ENCODE measurements at regions not wholly inside any gene's neighbourhood (a gene's known extent, or its start where the extent isn't known, plus 50 kb on each side); places are given as distances from the start of the nearest gene placed in this dataset.
"Not testable (repeated sequence)": the region's sequence is repeated elsewhere in the genome, so short reads cannot be mapped to it uniquely, and the experiment has no call there.

DNA sequence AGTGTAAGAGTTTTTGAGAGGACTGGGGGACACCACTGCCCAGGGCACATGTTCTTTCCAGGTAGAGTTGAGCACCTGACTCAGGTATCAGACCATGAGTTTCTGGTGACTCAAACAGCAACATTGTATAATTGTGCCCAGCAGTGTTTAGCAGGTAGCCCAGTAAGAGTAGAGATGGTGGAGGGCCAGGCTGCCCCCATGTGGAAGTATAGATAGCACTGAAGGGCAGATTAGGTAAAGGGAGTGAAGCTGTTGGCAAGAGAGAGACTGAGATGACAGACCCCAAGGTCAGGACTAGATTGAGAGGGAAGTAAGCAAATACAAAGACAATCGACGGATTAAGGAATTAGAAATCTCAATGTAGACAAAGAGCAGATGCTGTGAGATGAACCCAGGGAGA, 74.6 kb downstream of the TRIM42 start:
- DNase-seq = no peak

DNA sequence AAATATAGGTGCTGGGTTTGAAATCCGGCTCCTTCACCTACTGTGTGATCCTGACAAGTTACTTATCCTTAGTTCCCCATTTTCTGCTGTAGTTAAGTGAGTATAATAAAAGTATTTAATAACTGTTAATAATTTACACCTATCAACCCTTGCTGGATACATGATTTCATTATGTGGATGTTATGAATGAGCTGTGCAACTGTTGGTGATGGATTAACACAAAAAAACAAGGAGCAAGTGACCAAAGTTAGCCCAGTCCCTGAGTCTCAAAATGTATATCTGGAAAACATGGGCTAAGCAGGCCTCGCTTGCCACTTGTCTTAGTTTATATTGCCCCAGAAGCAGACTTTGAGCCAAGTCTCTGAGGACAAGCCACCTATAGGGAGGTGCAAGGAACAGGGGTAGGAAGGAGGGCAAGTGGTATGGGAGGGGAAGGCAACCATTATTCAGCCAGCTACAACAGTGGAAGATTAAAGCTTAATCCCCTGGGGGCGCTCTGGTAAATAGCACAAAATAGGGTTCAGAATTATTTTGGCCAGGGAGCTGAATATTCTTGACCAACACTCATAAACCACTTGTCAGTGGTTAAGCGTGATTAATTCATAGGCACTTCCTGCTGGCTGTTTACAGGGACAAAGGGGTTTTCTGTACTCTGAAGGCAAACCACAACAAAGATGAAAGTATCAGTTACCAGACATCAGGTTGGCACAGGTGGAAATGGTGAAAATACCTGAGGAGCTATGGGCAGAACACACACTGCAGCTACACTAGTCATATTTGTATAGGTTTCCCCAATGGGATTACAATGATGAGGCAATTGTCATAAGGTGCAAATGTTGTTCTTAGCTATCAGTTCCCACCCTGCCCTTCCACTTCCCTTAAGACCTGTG, 76.2 kb downstream of the TRIM42 start:
- DNase-seq = no peak

DNA sequence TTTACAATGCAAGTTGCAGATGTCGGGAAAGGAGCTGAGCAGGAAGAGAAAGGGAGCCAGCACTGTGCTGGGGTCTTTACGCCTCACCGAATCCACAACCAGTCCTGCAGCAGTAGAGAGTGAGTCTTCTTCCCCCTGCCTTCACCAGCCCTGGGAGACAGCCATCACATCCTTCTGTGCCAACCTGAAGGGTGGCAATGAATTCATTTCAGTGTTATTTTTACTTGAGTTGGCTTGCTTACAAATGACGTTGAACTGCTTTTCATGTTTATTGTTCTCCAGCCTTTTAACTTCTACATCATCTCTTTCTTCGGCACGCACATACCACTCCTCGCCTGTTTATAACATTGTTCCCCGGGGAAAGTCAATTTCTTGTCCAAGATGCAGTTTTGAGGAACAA, 77.1 kb downstream of the TRIM42 start:
- DNase-seq = no peak

DNA sequence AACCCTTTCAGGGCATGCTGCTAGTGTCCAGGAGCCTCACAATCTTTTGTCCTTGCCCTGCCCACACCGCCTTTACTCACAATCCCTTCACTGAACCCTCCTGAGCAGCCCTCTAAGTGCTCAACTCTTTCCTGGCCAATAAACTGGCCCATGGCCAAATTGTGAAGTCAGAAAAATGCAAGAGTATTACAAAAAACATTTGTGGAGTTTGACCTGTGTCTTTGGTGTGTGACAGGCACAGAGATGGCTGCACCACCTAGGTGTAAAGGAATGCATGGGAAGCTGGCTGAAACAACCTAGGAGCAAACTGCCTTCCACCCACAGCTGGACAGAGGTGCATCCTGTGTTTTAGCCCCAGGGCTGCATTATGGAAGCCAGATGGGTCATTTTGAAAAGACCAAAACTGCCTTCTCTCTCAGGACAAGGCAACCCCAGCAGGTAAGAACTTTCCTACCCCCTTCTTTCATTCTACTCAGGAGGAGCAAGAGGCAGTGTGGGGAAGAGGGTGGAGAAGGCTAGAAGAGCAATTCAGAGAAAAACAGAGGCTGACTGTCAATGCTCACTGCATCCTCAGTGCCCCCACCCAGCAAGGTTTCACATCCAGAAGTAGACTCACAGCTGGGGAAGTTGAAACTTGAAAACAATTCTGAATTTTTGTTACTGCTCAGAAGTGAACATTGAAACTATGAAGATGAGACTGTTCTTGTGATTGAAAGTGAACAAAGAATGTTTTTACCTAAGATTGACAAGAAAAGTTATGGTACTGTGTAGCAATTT, 78.6 kb downstream of the TRIM42 start:
- no peak for DNase-seq

DNA sequence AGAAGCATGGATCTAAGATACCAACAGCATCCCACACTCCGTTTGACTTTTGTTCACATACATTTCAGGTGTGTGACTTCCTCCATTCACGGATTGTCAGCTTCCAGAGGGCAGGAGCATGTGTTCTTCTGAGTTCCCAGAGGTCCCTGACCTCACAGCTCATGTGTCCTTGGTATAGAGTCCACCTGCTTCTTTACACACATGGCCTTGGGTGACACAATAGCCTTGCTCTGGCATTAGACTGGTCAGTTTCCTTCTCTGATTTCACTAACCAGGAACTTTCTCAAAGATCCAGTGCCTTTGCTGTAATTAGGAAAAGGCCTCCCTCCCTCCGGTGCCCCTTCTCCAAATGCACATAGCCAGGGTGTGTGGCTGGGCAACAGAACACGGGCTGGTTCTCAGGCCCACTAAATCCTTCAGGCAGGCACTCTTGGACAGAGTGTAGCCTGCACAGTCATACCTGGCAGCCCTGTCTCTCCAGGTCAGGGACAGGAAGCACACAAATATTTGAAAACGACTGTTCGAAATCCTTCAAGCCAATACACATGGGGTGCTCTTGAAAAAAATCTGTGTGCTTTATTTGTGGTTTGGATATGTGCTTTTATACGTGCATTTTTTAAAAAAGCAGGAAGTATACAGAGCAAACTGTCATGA, 81.1 kb downstream of the TRIM42 start:
- no peak for DNase-seq

DNA sequence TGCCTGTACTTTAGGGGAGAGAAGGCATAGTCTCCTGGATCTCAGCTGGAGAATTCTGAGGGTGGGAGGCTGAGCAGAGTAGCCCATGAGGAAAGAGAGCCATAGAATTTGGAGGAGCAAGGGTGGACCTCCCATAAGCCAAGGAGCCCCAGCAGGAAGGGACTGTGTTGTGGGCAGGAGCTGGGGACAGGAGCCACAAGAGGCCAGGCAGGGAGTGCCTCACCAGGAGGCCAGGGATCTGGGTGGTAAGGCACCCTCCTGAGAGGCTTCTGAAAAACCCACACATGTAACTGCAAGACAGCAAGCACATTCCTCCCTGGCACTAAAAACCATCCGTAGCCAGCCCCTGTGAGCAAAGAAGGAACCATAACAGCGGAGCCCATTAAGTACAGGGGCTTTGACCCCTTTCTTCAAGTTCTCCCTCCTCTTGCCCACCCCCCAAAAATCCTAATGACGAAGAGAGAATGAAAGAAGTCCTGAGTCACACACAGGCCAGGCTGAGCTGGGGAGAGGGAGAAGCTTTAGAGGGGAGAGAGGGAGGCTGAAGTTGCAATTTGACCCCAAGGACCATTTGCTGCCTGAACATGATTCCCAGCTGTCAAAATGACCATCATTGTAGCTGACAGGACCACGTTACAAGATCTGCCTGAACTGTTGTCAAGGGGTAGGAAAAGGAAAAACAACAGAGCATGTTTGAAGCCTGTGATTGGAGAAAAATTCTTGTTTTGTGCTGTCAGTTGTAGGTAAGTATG, 82.6 kb downstream of the TRIM42 start:
- DNase-seq = no peak

DNA sequence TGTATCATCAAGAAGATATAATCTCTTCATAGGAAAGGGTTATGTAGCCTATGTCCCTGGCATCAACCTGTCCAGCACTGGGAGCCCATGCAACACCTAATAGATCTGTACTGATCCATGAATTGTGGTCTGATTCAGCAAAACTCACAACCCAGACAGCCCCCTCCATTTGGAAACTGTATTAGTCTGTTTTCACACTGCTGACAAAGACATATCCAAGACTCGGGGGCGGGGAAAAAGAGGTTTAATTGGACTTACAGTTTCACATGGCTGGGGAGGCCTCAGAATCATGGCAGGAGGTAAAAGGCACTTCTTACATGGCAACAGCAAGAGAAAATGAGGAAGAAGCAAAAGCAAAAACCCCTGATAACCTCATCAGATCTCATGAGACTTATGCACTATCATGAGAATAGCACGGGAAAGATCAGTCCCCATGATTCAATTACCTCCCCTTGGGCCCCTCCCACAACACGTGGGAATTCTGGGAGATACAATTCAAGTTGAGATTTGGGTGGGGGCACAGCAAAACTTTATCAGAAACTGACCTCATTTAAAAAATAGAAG, 83.3 kb downstream of the TRIM42 start:
- DNase-seq = no peak

DNA sequence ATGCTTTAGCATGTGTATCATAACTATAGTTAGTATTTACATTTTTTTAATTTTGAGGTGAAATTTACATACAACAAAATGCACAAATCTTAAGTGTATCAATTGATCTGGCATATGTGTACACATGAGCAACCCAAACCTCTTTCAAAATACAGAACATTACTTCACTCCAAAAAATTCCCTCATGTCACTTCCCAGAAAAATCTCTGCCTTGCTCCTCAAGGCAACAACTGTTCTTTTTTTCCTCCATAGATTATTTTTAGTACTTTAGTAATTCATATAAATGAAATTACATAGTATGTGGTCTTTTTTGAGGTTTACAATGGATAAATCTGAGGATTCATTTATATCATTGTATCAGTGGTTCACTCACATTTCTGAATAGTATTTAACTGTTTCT, 84.9 kb downstream of the TRIM42 start:
- no peak for DNase-seq

DNA sequence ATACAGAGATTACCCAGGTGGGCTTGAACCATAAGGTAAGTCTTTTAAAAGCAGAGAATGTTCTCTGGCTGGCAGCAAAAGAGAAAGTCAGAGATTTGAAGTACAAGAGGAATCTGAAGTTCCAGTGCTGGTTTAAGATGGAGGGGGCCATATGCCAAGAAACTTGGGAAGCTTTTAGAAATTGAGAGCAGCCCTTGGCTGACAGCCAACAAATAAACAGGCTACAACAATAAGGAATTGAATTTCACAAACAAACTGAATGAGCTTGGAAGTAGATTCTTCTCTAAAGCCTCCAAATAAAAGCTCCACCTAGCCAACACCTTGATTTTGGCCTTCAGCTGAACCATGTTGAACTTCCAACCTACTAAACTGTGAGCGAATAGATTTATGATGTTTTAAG, 85.7 kb downstream of the TRIM42 start:
- no peak for DNase-seq

DNA sequence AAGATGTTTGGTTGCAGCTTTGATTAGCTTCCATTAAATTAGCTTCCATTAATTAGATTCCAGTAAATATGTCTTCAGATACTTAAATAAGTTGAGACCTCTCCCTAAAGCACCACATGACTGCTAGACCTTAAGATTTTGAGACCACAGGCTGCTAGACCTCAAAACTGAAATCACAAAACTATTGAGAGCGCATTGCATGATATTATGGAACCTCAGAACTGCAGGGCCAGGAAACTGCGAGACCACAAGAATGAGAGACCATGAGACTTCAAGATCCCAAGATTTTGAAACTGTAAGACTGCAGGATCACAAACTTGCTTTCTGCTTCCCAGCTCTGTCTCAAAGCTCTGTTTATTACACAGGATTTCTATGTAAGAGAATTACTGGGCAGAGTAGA, 87.4 kb downstream of the TRIM42 start:
- DNase-seq = no peak

DNA sequence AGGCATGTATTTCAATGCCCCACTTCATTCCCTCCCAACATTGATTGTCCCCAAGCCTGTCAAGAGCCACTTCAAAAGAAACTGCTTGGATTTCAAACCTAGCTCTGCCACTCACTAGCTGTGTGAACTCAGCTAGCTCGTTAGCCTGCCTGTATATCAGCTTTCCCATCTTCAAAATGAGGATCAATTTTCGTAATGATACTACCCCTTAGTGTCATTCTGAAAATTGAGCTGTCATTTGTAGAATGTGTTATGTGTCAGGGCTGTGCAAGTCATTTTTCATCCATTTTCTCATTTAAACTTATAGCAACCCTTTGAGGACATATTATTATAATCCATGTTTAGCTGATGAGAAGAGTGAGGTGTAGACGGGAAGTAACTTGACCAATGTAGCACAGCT, 88.6 kb downstream of the TRIM42 start:
- DNase-seq = no peak

DNA sequence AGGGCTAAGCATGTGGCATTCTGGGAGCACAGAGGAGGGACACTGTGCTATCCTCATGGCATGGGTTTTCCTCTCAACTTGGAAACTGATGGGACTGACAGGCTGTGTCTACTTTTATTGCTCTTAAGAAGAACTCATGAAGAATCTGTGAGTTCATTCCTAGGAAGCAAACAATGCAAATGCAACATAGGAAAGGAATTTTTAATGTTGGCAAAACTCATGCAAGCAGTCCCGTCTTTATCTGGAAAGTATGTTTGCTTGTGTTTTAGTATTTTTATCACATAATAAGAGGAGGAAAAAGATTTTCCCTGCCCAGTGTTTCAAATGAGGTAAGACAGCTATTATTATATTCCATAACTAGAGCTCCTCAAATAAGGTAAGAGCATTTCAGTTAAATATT, 89.7 kb downstream of the TRIM42 start:
- no peak for DNase-seq

DNA sequence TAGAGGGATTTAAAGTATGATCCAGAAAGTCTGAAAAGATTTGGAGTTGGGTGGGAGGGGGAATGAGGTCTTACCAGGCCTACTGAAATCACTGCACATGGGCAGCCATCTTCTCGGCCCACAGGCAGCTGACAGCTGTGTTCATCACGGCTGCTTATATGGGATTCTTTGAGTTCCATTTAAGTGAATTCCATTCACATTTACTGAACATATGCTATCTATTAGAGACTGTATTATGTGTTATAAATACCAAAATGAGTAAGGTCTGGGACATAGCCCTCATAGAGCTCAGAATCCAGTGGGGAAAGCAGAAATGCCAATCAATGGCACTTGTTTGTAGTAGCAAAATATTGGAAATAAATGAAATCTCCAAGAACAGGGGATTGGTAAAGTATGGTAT, 91.1 kb downstream of the TRIM42 start:
- DNase-seq = no peak

DNA sequence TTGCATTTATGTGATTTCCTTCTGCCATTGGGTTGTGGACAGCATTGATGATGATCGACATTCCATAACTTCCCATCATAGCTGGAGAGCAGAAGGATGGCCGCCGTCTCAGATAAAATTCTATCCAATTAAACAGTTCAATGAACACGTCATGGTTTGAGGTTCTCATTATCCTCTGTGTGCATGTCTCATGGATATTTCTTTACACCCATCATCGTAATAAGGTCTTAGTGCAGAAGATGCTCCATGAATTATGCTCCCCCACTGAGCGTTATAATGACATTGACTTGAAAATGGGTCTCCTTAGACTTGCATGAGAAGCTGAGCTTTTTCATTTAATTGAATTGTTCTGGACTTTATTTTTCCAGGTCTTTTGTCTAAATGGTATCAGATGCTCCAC, 92.1 kb downstream of the TRIM42 start:
- no peak for DNase-seq

DNA sequence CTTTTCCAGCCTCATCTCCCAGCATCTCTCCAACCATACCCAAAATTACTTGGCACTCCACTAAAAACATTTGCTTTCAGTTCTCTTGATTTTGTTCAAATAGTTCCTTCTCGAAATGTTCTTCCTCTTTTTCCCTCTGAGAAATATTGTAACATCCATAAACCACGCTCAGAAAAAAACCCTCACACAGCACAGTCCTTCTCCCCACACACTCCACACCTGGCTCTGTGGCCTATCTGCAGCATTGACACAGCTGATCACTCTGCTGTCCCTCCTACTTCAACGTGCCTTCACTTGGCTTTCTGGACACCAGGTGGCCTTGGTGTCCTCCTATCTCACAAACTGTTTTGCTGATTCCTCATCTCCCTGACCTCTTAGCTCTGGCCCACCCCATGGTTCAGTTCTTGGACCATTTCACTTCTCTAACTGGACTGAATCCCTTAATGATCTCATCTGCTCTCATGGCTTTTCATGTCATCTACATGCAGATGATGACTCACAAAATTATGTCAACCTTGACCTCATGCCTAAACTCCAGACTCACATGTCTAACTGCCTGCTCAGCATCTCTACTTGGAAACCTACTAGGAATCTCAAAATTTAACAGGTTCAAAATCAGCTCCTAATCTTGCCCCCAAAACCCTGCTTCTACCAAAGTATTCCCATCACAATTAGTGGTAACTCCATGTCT, 93.3 kb downstream of the TRIM42 start:
- no peak for DNase-seq

DNA sequence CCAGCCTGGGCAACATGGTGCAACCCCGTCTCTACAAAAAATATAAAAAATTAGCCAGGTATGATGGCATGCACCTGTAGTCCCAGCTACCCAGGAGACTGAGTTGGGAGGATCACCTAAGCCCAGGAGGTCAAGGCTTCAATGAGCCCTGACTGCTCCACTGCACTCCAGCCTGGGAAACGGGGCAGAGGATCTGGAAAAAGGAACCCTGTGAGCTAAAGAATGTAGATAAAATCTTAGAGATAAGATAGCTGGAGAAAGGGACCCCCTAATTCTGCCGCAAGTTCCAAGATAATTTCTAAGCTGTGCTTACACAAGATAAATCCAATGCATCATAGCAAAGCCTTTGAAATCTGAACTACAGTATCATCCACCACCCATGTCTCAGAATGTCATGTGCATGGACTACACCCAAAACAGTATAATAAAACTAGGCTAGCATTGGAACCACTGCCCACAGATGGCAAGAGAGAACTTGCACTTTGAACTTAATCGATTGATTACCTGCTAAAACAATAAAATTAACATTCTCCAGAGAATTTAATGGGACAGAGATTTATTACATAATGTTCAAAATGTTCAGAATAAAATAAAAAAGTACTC, 99.9 kb downstream of the TRIM42 start:
- DNase-seq = no peak

DNA sequence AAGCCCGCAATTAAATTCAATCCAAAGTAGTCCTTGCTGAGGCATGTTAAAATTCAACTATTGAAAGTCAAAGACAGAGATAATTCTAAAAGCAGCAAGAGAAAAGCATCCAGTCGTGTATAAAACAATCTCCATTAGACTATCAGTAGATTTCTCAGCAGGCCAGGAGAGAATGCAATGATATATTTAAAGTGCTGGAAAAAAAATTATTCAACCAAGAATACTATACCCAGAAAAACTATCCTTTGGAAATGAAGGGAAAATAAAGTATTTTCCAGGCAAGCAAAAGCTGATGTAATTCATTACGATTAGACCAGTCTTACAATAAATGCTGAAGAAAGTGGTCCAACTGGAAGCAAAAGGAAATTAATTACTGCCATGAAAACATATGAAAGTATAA, 113.5 kb downstream of the TRIM42 start:
- DNase-seq = no peak

DNA sequence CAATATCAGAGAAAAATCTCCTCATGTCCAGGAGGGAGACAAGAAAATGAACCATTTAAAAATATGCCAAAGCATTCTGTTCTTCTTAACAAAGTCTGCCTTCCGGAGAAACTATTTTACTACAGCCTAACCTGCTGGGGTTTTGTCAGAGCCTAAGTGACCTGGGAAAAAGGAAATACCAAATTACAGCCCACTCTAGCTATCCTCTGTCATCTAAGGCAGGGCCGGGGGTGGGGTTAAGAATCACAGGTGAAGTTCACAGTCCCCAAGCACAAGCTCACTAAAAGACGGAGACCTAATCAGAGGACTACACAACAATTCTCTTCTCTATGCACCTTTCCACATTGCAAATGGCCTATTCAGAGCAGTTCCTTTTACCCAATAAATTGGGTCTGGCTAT, 116.6 kb downstream of the TRIM42 start:
- no peak for DNase-seq

DNA sequence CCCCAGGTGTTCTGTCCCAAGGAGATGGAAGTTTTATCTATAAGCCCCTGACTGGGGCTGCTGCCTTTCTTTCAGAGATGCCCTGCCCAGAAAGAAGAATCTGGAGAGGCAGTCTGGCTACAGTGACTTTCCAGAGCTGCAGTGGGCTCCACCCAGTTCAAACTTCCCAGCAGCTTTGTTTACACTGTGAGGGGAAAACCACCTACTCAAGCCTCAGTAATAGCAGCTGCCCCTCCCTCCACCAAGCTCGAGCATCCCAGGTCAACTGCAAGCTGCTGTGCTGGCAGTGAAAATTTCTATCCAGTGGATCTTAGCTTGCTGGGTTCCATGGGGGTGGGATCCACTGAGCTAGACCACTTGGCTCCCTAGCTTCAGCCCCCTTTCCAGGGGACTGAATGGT, 125.0 kb downstream of the TRIM42 start:
- not testable (repeated sequence) for DNase-seq

DNA sequence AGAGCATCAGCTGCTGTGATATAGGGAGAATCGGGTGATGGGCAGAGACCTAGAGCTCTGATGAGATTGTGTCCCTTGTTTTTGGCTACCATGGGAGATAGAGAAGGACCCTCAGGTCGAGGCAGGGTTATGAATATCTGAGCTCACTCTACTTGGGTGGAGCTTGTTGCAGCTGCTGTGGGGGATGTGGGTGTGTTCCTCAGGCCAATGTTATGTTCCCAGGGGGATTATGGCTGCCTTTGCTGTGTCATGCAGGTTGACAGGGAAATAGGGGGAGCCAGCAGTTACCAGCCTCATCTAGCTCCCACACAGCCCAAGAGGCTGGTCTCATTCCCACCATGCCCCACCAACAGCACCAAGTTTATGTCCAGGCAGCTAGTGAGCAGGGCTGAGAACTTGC, 131.5 kb downstream of the TRIM42 start:
- DNase-seq = no peak

DNA sequence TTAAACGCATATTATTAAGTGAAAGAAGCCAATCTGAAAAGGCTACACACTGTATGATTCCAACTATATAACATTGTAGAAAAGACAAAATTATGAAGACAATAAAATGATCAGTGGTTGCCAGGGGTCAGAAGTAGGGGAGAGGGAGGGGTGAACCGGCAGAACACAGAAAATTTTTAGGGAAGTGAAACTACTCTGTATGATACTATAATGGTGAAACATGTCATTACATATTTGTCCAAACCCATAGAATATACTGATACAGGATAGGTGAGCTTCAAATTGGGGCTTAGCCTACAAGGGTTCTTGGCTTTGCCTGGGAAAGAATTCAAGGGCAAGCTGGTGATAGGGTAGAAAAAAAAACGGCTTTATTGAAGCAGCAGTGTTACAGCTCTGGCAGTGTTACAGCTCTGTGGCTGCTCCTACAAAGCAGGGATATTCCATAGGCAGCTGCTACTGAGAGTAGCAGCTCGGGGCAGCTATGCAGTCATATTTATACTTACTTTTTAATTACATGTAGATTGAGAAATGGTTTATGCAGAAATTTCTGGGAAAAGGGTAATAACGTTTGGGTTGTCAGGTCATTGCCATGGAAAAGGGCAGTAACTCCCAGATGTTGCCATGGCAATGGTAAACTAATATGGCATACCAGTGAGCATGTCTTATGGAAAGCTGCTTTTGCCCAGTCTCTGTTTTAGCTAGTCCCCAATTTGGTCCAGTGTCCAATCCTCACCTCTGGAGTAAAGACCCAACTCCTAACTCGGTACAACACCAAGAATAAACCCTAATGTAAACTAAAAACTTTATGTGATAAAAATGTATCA, 125.1 kb upstream of the SLC25A36 start:
- DNase-seq = no peak
